Small intestine (tissue), 7 donors: ENCODE measurements at regions not wholly inside any gene's neighbourhood (a gene's known extent, or its start where the extent isn't known, plus 50 kb on each side); places are given as distances from the start of the nearest gene placed in this dataset.

ENCODE experiments used
- DNase-seq, 2 donors: peaks; one replicate each; pipeline versions ENCODE4 v3.0.0 to v3.0.0-alpha.2; 2013
- FAIRE-seq: peaks from 2 replicates; lab custom pipeline; 2012; peaks lifted over from hg19 to GRCh38; lab: Jason Lieb, UNC
- H3K27ac ChIP-seq, 3 donors: one replicate each; pipeline ENCODE4 v1.5.1; 2013; ENCODE audit warnings: low read length in 2 of 3, mild to moderate bottlenecking in 2 of 3, control low read depth in 1 of 3, inconsistent platforms in 1 of 3, low read depth in 1 of 3, moderate library complexity in 1 of 3
- H3K27me3 ChIP-seq, 3 donors: one replicate each; pipeline ENCODE4 v1.6.1; 2013; ENCODE audit warnings: low read length in 3 of 3, inconsistent platforms in 1 of 3; ENCODE audit not compliant: control insufficient read depth in 3 of 3, insufficient read depth in 3 of 3
- H3K36me3 ChIP-seq, 3 donors: one replicate each; pipeline ENCODE4 v1.6.1; 2013; ENCODE audit warnings: low read length in 3 of 3, inconsistent platforms in 1 of 3, low read depth in 1 of 3, mild to moderate bottlenecking in 1 of 3, moderate library complexity in 1 of 3; ENCODE audit not compliant: control insufficient read depth in 3 of 3, insufficient read depth in 2 of 3
- H3K4me1 ChIP-seq, 3 donors: one replicate each; pipeline ENCODE4 v1.6.1; 2013; ENCODE audit warnings: low read length in 2 of 3, inconsistent platforms in 1 of 3, low read depth in 1 of 3, mild to moderate bottlenecking in 1 of 3, moderate library complexity in 1 of 3; ENCODE audit not compliant: control insufficient read depth in 3 of 3, insufficient read depth in 2 of 3
- H3K4me3 ChIP-seq, 3 donors: one replicate each; pipeline ENCODE4 v1.5.1; 2013; ENCODE audit warnings: low read length in 3 of 3, control low read depth in 1 of 3, inconsistent platforms in 1 of 3, low read depth in 1 of 3, mild to moderate bottlenecking in 1 of 3, moderate library complexity in 1 of 3
- H3K9me3 ChIP-seq, 2 donors: one replicate each; pipeline ENCODE4 v1.6.1; 2013; ENCODE audit warnings: low read depth in 1 of 2, low read length in 1 of 2; ENCODE audit not compliant: control insufficient read depth in 2 of 2, insufficient read depth in 1 of 2
- WGBS, 3 donors: extraction: QIAGEN DNeasy Blood & Tissue Kit; methylation state at CpG; one replicate each; pipeline ENCODE4 v1.1.7; 2013; 5-methylcytosine and 5-hydroxymethylcytosine counted together
- donor health status: healthy with polysubstance abuse.
- donor health status: control.
- donor health status: control.
- donor health status: Bipolar disorder and iron deficiency.
- donor health status: healthy.

GRCh38 chr4:30264465-30264864 lies 455.7 kb upstream of the PCDH7 start:
- Histone ChIP-seq H3K27me3 (no peaks in the 10 kb centered on the region), H3K36me3 (no peaks in the 10 kb centered on the region), H3K27ac (no peak overlapping the region), H3K4me1 (no peaks in the 10 kb centered on the region), H3K4me3 (no peak overlapping the region), H3K9me3 (no peaks in the 10 kb centered on the region)
- FAIRE-seq (no peak), DNase-seq (no peak)
- WGBS, 3 donors: 87 to 92% (median 89%) methylated on average over 15 of the region's 15 CpGs

GRCh38 chr4:30265716-30266115 lies 454.5 kb upstream of the PCDH7 start:
- Histone ChIP-seq H3K36me3 (no peaks in the 10 kb centered on the region), H3K4me3 (no peak overlapping the region), H3K27me3 (no peaks in the 10 kb centered on the region), H3K4me1 (no peaks in the 10 kb centered on the region), H3K27ac (no peak overlapping the region), H3K9me3 (no peaks in the 10 kb centered on the region)
- FAIRE-seq: no peak
- DNase-seq: no peak
- WGBS, 3 donors: 57 to 65% (median 58%) methylated on average over 3 of the region's 3 CpGs

GRCh38 chr4:30268370-30268769 lies 451.8 kb upstream of the PCDH7 start:
- DNase-seq (no peak), FAIRE-seq (no peak)
- H3K4me1 ChIP-seq: no peaks in the 10 kb centered on the region
- 43 to 70% (median 50%) methylated on average over 2 of the region's 2 CpGs for WGBS, 3 donors
- no peaks in the 10 kb centered on the region for H3K27me3 ChIP-seq
- H3K9me3 ChIP-seq: no peaks in the 10 kb centered on the region
- H3K4me3 ChIP-seq: no peak overlapping the region
- no peaks in the 10 kb centered on the region for H3K36me3 ChIP-seq
- H3K27ac ChIP-seq: no peak overlapping the region

- DNase-seq: no peak
- H3K36me3 ChIP-seq: no peaks in the 10 kb centered on the region
- no peaks in the 10 kb centered on the region for H3K27me3 ChIP-seq
- H3K9me3 ChIP-seq: no peaks in the 10 kb centered on the region
- WGBS, 3 donors: 42 to 51% (median 47%) methylated on average over 6 of the region's 6 CpGs
- H3K4me3 ChIP-seq: no peak overlapping the region
- H3K4me1 ChIP-seq: no peaks in the 10 kb centered on the region
- no peak overlapping the region for H3K27ac ChIP-seq
- no peak for FAIRE-seq
These were observed 450.3 kb upstream of the PCDH7 start for GRCh38 chr4:30269850-30270249.

- H3K27me3 ChIP-seq: no peaks in the 10 kb centered on the region
- no peak overlapping the region for H3K4me3 ChIP-seq
- no peak overlapping the region for H3K27ac ChIP-seq
- peaks cover 0 to 3% of the 10 kb centered on the region in 2 donors for H3K9me3 ChIP-seq
- DNase-seq: no peak
- H3K36me3 ChIP-seq: no peaks in the 10 kb centered on the region
- FAIRE-seq: no peak
- H3K4me1 ChIP-seq: no peaks in the 10 kb centered on the region
These were observed 438.2 kb upstream of the PCDH7 start for GRCh38 chr4:30281986-30282385.

- Histone ChIP-seq H3K4me3 (no peak overlapping the region), H3K27ac (no peak overlapping the region), H3K4me1 (no peaks in the 10 kb centered on the region), H3K36me3 (no peaks in the 10 kb centered on the region), H3K9me3 (peaks cover 0 to 3% of the 10 kb centered on the region in 2 donors), H3K27me3 (no peaks in the 10 kb centered on the region)
- no peak for DNase-seq
- WGBS, 3 donors: 79 to 88% (median 81%) methylated on average over 3 of the region's 3 CpGs
- FAIRE-seq: no peak
These were observed 436.8 kb upstream of the PCDH7 start for GRCh38 chr4:30283336-30283735.

GRCh38 chr4:30294295-30294694 lies 425.9 kb upstream of the PCDH7 start:
- Histone ChIP-seq H3K4me1 (no peaks in the 10 kb centered on the region), H3K4me3 (no peak overlapping the region), H3K36me3 (no peaks in the 10 kb centered on the region), H3K27me3 (no peaks in the 10 kb centered on the region), H3K9me3 (peaks cover 0 to 3% of the 10 kb centered on the region in 2 donors), H3K27ac (no peak overlapping the region)
- FAIRE-seq (no peak), DNase-seq (no peak)
- 19 to 41% (median 40%) methylated on average over 3 of the region's 3 CpGs for WGBS, 3 donors

- FAIRE-seq (no peak), DNase-seq (no peak)
- no peaks in the 10 kb centered on the region for H3K4me1 ChIP-seq
- 53 to 66% (median 56%) methylated on average over 5 of the region's 5 CpGs for WGBS, 3 donors
- H3K4me3 ChIP-seq: no peak overlapping the region
- H3K27me3 ChIP-seq: no peaks in the 10 kb centered on the region
- H3K36me3 ChIP-seq: no peaks in the 10 kb centered on the region
- H3K9me3 ChIP-seq: peaks cover 0 to 3% of the 10 kb centered on the region in 2 donors
- no peak overlapping the region for H3K27ac ChIP-seq
These were observed 424.5 kb upstream of the PCDH7 start for GRCh38 chr4:30295652-30296051.

- DNase-seq (no peak), FAIRE-seq (no peak)
- no peak overlapping the region for H3K4me3 ChIP-seq
- no peaks in the 10 kb centered on the region for H3K27me3 ChIP-seq
- H3K9me3 ChIP-seq: no peaks in the 10 kb centered on the region
- H3K36me3 ChIP-seq: no peaks in the 10 kb centered on the region
- H3K4me1 ChIP-seq: no peaks in the 10 kb centered on the region
- H3K27ac ChIP-seq: no peak overlapping the region
These were observed 406.2 kb upstream of the PCDH7 start for GRCh38 chr4:30314001-30314400.
